ENCODE measurements at regions not wholly inside any gene's neighbourhood (a gene's known extent, or its start where the extent isn't known, plus 50 kb on each side); places are given as distances from the start of the nearest gene placed in this dataset.

GRCh38 chr5:5971203-5971602, 407.1 kb downstream of the MED10 start:
- DNase-seq (ENCODE audit: low spot score), result no peak
- Histone ChIP-seq H3K4me1 (ENCODE audit: insufficient read depth, low read length, poor library complexity, severe bottlenecking) (no peaks in the 10 kb centered on the region), H3K9me3 (ENCODE audit: low read depth, low read length, poor library complexity, severe bottlenecking) (no peaks in the 10 kb centered on the region), H3K27ac (ENCODE audit: low read depth, low read length, poor library complexity, severe bottlenecking) (no peak overlapping the region), H3K4me3 (ENCODE audit: low read depth, low read length, poor library complexity, severe bottlenecking) (no peak overlapping the region), H3K27me3 (replicated peaks; ENCODE audit: insufficient read depth, low read depth, low read length, poor library complexity) (no peaks in the 10 kb centered on the region), H3K36me3 (ENCODE audit: insufficient read depth, low read length, poor library complexity, severe bottlenecking) (no peaks in the 10 kb centered on the region)
- intact Hi-C loops (cut with micrococcal nuclease; ENCODE audit: unreplicated experiment), result no loop called here
- POLR2A ChIA-PET (ENCODE audit: low non-redundant PET), result no interaction called here
- CTCF ChIA-PET, result no interaction called here
- no peak for TF ChIP-seq CTCF (conservative IDR thresholded peaks at IDR 0.05; ENCODE audit: low read depth, low read length)
- no TSS peak for BruUV-seq (replicated peaks)

GRCh38 chr5:5969942-5970483, 408.3 kb downstream of the MED10 start:
- Histone ChIP-seq H3K27me3 (replicated peaks; ENCODE audit: insufficient read depth, low read depth, low read length, poor library complexity) (no peaks in the 10 kb centered on the region), H3K9me3 (ENCODE audit: low read depth, low read length, poor library complexity, severe bottlenecking) (no peaks in the 10 kb centered on the region), H3K27ac (ENCODE audit: low read depth, low read length, poor library complexity, severe bottlenecking) (no peak overlapping the region), H3K4me3 (ENCODE audit: low read depth, low read length, poor library complexity, severe bottlenecking) (no peak overlapping the region), H3K4me1 (ENCODE audit: insufficient read depth, low read length, poor library complexity, severe bottlenecking) (no peaks in the 10 kb centered on the region), H3K36me3 (ENCODE audit: insufficient read depth, low read length, poor library complexity, severe bottlenecking) (no peaks in the 10 kb centered on the region)
- CTCF ChIA-PET, result no interaction called here
- POLR2A ChIA-PET (ENCODE audit: low non-redundant PET), result no interaction called here
- no peak for DNase-seq (ENCODE audit: low spot score)
- BruUV-seq (replicated peaks), result no TSS peak
- no peak for TF ChIP-seq CTCF (conservative IDR thresholded peaks at IDR 0.05; ENCODE audit: low read depth, low read length)
- TF ChIP-seq EZH2 (IDR thresholded peaks at IDR 0.05; ENCODE audit: borderline replicate concordance, low read depth, low read length, poor library complexity, severe bottlenecking), result no peak
- intact Hi-C loops (cut with micrococcal nuclease; ENCODE audit: unreplicated experiment), result no loop called here

DNA sequence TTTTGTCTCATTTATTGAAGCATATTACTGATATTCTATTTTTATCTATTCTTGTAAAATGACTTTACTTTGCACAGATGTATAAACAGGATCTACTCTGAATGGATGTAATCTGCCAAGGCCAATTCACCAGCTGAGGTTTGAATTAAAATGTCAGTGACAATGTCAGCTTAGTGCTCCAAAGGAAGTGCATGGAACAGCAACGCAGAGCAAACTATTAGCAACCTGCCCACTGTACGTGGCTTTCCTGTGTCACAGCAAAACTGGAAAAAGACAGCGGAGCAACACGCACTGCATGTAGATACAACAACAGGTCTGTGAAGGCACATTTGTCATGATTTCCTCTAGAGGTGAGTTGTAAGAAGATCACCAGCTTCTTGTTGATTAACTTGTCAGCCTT, 409.4 kb downstream of the MED10 start:
- DNase-seq (ENCODE audit: low spot score), result no peak
- ChIA-PET CTCF (no interaction called here), POLR2A (ENCODE audit: low non-redundant PET) (no interaction called here)
- Histone ChIP-seq H3K27ac (ENCODE audit: low read depth, low read length, poor library complexity, severe bottlenecking) (no peak overlapping the region), H3K27me3 (replicated peaks; ENCODE audit: insufficient read depth, low read depth, low read length, poor library complexity) (no peaks in the 10 kb centered on the region), H3K36me3 (ENCODE audit: insufficient read depth, low read length, poor library complexity, severe bottlenecking) (no peaks in the 10 kb centered on the region), H3K9me3 (ENCODE audit: low read depth, low read length, poor library complexity, severe bottlenecking) (no peaks in the 10 kb centered on the region), H3K4me3 (ENCODE audit: low read depth, low read length, poor library complexity, severe bottlenecking) (no peak overlapping the region), H3K4me1 (ENCODE audit: insufficient read depth, low read length, poor library complexity, severe bottlenecking) (no peaks in the 10 kb centered on the region)
- no peak for TF ChIP-seq CTCF (conservative IDR thresholded peaks at IDR 0.05; ENCODE audit: low read depth, low read length)
- no peak for TF ChIP-seq EZH2 (IDR thresholded peaks at IDR 0.05; ENCODE audit: borderline replicate concordance, low read depth, low read length, poor library complexity, severe bottlenecking)
- BruUV-seq (replicated peaks), result no TSS peak
- intact Hi-C loops (cut with micrococcal nuclease; ENCODE audit: unreplicated experiment), result no loop called here
